Daoy (cell line): ENCODE measurements at regions not wholly inside any gene's neighbourhood (a gene's known extent, or its start where the extent isn't known, plus 50 kb on each side); places are given as distances from the start of the nearest gene placed in this dataset.
"Not testable (repeated sequence)": the region's sequence is repeated elsewhere in the genome, so short reads cannot be mapped to it uniquely, and the experiment has no call there.

Experiments
- DNase-seq: peaks from one replicate; pipeline ENCODE4 v3.0.0-alpha.2; 2015; ENCODE audit warnings: low read depth

- no peak for DNase-seq
Observed at GRCh38 chr11:109480251-109480650, 58.3 kb downstream of the C11orf87 start.

DNA sequence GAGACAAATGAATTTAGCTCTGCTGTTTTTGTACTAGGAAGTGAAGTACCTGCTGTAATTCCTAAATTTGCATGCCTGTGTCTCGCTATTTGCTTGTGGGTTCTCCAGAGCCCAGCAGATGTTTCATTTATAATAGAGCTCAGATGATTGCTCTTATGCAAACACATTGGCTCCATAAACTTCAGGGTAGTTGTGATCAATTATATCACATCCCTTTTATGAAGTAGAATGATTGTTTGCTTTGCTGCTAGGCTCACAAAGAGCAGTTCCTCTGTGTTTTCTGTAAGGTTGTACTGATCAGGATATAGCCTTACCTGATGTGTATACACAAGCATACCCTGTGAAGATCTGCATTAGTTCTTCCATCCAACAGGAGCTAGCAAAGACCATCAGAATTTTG is 64.1 kb downstream of the C11orf87 start:
- DNase-seq: no peak

GRCh38 chr11:109490953-109491635 is 69.1 kb downstream of the C11orf87 start:
- DNase-seq: no peak

- DNase-seq: no peak
Observed at GRCh38 chr11:109506115-109506514, 84.1 kb downstream of the C11orf87 start.

GRCh38 chr11:109507331-109507730 is 85.3 kb downstream of the C11orf87 start:
- no peak for DNase-seq

GRCh38 chr11:109507836-109508561 is 86.0 kb downstream of the C11orf87 start:
- DNase-seq: no peak

DNA sequence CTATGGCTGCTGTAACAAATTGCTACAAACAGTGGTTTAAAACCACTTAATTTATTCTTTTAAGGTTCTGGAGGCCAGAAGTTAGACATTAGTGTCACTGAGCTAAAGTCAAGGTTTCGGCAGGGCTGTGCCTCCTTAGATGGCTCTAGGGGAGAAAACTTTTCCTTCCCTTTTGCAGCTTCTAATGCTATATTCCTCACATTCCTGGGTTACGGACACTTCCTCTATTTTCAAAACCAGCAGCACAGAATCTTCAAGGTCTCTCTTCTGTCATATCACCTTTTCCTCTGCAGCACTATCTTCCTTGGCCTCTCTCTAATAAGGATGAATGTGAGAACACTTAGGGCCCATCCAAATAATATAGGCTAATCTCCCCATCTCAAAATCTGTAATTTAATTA is 87.0 kb downstream of the C11orf87 start:
- DNase-seq: no peak

- no peak for DNase-seq
Observed at GRCh38 chr11:109510316-109510715, 88.3 kb downstream of the C11orf87 start.

- no peak for DNase-seq
Observed at GRCh38 chr11:109511598-109511997, 89.6 kb downstream of the C11orf87 start.

DNA sequence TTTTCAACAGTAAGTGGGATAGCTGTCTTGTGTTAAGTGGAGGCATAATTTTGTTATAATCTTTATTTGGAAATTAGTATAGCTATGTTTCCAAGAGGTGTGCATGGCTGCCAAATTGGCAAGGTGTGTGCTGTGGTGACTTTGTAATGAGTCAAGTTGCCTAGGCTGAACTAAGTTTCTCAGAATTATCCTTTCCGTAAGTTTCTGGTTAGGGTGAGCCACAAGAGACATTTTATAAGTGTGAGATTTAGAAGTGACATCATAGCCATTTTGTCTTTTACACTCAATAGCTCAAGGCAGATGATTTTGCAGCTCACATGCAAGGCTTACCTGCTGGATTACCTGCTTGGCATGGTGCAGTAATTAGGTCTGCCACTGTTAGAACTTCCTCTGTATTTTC is 90.3 kb downstream of the C11orf87 start:
- no peak for DNase-seq

- no peak for DNase-seq
Observed at GRCh38 chr11:109512680-109513079, 90.7 kb downstream of the C11orf87 start.

- no peak for DNase-seq
Observed at GRCh38 chr11:109514313-109515018, 92.5 kb downstream of the C11orf87 start.

DNA sequence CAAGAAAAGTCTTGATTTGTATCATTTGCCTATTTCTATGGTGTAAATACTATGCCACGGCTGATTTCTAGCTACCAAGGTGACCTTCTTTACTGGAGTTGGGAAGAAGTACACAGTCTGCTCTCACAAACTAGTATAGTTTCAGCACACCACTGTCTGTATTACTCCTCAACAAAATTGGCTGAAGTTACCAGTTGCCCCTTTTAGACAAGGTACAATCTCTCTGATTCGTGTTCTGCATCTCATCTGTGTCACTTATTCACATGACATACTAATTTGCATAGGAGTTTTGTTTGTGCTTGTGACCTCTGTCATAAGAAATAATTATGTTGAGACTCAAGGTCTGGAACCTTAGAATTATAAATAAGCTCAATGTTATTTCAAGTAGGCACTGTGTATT is 97.3 kb downstream of the C11orf87 start:
- DNase-seq: no peak

- DNase-seq: no peak
Observed at GRCh38 chr11:109521571-109522086, 99.6 kb downstream of the C11orf87 start.

DNA sequence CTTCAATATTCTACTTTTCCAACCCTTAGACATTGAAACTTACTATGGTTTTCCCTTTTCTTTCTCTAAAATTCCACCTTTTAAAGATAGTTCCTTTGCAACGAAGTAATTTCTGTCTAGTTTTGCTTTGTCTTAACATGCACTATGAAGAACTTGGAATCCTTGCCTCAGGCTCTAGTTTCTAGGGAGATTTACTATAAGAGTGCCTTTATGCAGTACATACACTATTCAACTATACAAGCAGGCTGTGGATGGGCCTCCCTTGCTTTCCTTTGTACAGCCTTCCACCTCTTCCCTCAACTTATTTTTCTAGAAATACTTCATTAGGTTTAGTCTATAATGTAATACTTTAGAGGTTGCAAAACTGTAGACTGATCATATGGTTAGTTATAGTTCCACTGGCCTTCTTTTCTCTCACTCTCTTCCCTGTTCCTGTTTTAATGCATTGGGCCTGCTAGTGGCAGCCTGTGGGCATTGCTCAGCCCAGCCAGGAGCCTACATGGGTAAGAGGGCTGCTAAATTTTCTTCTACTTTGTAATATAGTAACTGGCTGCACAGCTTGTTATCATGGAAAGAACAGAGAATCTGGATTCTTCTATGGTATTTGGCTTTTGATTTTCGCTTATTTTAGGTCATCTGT is 100.2 kb downstream of the C11orf87 start:
- no peak for DNase-seq

- DNase-seq: not testable (repeated sequence)
Observed at GRCh38 chr11:109525636-109526035, 103.6 kb downstream of the C11orf87 start.

DNA sequence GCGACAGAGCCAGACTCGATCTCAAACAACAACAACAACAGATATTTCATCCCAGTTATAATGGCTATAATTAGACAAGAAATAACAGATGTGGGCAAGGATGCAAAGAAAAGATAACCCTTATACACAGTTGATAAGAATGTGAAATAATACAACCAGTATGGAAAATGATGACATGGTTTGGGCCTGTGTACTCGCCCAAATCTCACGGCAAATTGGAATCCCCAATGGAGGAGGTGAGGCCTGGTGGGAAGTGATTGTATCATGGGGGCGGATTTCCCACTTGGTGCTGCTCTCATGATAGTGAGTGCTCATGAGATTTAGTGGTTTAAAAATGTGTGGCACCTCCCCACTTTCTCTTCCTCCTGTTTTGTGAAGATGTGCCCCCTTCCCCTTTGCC is 104.1 kb downstream of the C11orf87 start:
- no peak for DNase-seq

DNA sequence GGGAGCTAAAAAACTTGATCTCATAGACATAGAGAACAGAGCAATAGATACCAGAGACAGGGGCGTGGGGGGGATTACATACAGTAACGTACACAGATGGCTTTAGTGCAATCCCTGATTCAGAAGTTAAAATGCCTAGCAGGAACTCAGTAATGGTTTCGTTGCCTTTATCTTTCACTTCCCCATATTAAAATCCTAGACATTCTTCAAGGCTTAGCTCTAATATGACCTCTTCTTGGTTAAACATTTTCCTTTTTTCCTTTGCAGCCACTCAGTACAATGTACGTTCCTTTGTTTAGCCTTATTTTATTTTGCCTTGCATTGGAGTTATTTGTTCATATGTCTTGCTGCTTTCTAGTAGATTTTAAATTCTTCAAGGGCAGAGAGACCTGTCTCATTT is 104.9 kb downstream of the C11orf87 start:
- no peak for DNase-seq

- DNase-seq: no peak
Observed at GRCh38 chr11:109527496-109527895, 105.5 kb downstream of the C11orf87 start.

DNA sequence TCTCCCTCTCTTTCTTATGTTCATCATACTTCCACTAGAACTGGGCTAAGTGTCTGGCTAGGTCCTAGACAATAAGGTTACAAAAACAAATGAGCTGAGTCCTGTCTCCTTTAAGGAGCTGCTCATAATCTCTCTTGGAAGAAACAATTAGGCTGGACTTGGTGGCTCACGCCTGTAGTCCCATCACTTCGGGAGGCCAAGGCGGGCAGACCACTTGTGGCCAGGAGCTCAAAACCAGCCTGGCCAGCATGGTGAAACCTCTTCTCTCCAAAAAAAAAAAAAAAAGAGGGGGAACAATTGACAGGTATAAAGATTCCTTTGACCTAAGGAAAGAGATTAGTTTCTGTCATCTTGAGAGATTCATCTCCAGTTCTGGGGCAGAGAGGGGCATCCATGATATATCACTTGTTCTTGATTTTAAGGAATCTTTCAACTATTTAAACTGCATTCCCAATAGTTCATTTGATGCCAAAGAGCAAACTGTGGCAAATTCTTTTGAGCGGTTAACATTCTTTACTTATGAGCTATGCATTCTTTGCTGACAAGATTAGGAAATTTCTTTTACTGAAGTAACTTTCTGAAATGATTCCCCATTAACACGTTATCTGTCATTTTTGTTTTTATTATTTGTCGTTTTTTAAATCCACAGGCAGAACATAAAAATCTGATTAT is 125.5 kb downstream of the C11orf87 start:
- no peak for DNase-seq

DNA sequence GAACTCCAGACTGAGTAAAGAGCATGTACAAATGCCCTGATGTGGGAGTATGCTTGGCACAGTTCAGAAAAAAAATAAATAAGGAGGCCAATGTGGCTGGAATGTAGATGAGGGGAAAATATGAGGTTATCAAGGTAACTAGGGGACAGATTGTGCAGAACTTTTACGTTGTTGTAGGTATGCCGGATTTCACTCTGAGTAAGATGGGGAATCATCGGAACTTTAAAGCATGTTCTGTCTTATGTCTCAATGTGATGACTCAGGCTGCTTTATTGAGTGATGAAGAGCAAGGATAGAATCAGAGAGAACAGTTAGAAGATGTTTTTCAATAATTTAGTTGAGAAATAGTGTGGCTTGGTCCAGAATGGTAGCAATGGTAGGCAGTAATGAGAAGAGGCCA is 130.4 kb downstream of the C11orf87 start:
- DNase-seq: no peak

DNA sequence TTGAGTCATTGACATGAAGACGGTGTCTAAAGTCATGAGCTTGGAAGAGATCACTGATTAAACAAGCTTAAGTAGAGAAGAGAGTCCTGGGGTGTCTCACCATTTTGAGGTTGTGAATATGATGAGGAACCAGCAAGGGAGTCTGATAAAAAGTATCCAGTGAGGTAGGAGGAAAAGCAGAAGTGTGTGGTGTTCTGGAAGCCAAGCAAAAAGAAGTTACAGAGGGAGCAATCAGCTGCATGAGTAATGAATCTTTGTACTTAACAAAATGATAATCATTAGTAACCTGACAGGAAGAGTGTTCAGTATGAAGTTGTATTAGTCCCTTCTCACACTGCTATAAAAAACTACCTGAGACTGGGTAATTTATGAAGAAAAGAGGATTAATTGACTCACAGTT is 131.3 kb downstream of the C11orf87 start:
- DNase-seq: no peak
